ENCODE measurements at regions not wholly inside any gene's neighbourhood (a gene's known extent, or its start where the extent isn't known, plus 50 kb on each side); places are given as distances from the start of the nearest gene placed in this dataset.

DNA sequence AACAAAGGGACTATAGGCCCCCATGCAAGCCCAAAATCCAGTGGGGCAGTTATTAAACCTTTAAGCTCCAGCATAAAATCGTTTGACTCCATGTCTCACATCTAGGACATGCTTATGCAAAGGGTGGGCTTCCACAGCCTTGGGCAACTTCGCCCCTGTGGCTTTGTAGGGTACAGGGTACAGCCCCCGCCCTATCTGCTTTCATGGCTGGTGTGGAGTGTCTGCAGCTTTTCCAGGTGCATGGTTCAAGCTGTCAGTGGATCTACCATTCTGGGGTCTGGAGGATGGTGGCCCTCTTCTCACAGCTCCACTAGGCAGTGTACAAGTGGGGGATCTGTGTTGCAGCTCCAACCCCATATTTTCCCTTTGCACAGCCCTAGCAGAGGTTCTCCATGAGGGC lies 559.8 kb upstream of the TECRL start:
- peaks cover 6% of the 10 kb centered on the region for H3K9me3 ChIP-seq (ENCODE audit: control insufficient read depth, insufficient read depth, low read length)
- WGBS, 2 experiments (ENCODE audit: extremely low coverage in 2 of 2, insufficient read length in 1 of 2): no CpG with 5 or more reads among the region's 3 CpGs
- H2BK15ac ChIP-seq (ENCODE audit: low read depth, low read length): no peak overlapping the region
- no peak overlapping the region for H4K91ac ChIP-seq (ENCODE audit: insufficient read depth, low read depth, low read length)
- no peak overlapping the region for H2BK5ac ChIP-seq (ENCODE audit: low read depth, low read length, poor library complexity, severe bottlenecking)
- H4K20me1 ChIP-seq (ENCODE audit: insufficient read depth, low read length): no peaks in the 10 kb centered on the region
- no peak overlapping the region for H3K4ac ChIP-seq (ENCODE audit: low read depth, low read length)
- no peak overlapping the region for H4K5ac ChIP-seq (ENCODE audit: low read depth, low read length)
- no peak overlapping the region for H3K9ac ChIP-seq (ENCODE audit: low read depth, low read length)
- no peak overlapping the region for H2BK120ac ChIP-seq (ENCODE audit: low read depth, low read length)
- H3K56ac ChIP-seq (ENCODE audit: extremely low read depth, insufficient read depth, low read length): no peak overlapping the region
- no peak overlapping the region for H4K8ac ChIP-seq (ENCODE audit: low read depth in 2 of 2, low read length in 2 of 2)
- TF ChIP-seq BHLHE40 (IDR thresholded peaks at IDR 0.05; ENCODE audit: low read depth, low read length) (no peak), FOS (IDR thresholded peaks at IDR 0.05; ENCODE audit: low read depth, low read length) (no peak), USF2 (IDR thresholded peaks at IDR 0.05; ENCODE audit: low read depth, low read length) (no peak), NFE2L2 (IDR thresholded peaks at IDR 0.05; ENCODE audit: low read depth, low read length) (no peak), CEBPB (IDR thresholded peaks at IDR 0.05; ENCODE audit: low read depth, low read length) (no peak), MXI1 (IDR thresholded peaks at IDR 0.05; ENCODE audit: borderline replicate concordance, low read depth, low read length) (no peak), MAZ (IDR thresholded peaks at IDR 0.05; ENCODE audit: borderline replicate concordance, low read depth, low read length) (no peak), RAD21 (IDR thresholded peaks at IDR 0.05; ENCODE audit: low read length) (no peak), MAFK (IDR thresholded peaks at IDR 0.05; ENCODE audit: low read depth, low read length) (no peak), CHD1 (IDR thresholded peaks at IDR 0.05; ENCODE audit: low read depth, low read length) (no peak), SMC3 (IDR thresholded peaks at IDR 0.05; ENCODE audit: low read depth, low read length) (no peak)
- TF ChIP-seq, protein P1, sequence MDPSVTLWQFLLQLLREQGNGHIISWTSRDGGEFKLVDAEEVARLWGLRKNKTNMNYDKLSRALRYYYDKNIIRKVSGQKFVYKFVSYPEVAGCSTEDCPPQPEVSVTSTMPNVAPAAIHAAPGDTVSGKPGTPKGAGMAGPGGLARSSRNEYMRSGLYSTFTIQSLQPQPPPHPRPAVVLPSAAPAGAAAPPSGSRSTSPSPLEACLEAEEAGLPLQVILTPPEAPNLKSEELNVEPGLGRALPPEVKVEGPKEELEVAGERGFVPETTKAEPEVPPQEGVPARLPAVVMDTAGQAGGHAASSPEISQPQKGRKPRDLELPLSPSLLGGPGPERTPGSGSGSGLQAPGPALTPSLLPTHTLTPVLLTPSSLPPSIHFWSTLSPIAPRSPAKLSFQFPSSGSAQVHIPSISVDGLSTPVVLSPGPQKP (IDR thresholded peaks at IDR 0.05; ENCODE audit: borderline replicate concordance, low read depth, low read length): no peak
- H3K14ac ChIP-seq (replicated peaks; ENCODE audit: low read depth, low read length): no peak overlapping the region
- intact Hi-C loops (cut with micrococcal nuclease) (no loop called here), in situ Hi-C loops (cut with MboI; ENCODE audit: low sequenced_read_pairs) (no loop called here), dilution Hi-C loops (cut with HindIII; ENCODE audit: low sequenced_read_pairs, unreplicated experiment) (no loop called here)
- no peak overlapping the region for H3K23ac ChIP-seq (ENCODE audit: low read depth, low read length)
- H2AFZ ChIP-seq (replicated peaks; ENCODE audit: low read length, poor library complexity): no peak overlapping the region
- H3K9me1 ChIP-seq (ENCODE audit: insufficient read depth, low read length): no peaks in the 10 kb centered on the region
- H3K27ac ChIP-seq (ENCODE audit: insufficient read depth, low read length): no peak overlapping the region
- no peak overlapping the region for H2AK5ac ChIP-seq (ENCODE audit: low read depth, low read length)
- ATAC-seq (ENCODE audit: low read depth): no peak
- no peak overlapping the region for H2BK20ac ChIP-seq (ENCODE audit: low read depth, low read length)
- no peaks in the 10 kb centered on the region for H3K36me3 ChIP-seq (ENCODE audit: control insufficient read depth, insufficient read depth, low read length)
- CTCF ChIA-PET: no interaction called here
- POLR2A ChIA-PET (ENCODE audit: unreplicated experiment): no interaction called here
- no TSS peak for BruUV-seq (replicated peaks)
- H3K4me3 ChIP-seq (ENCODE audit: insufficient read depth, low read depth, low read length): no peak overlapping the region
- H3K4me2 ChIP-seq (ENCODE audit: low read depth, low read length): no peak overlapping the region
- H2AK9ac ChIP-seq (replicated peaks; ENCODE audit: low read depth, low read length, poor library complexity): no peak overlapping the region
- H3K79me1 ChIP-seq (ENCODE audit: low read depth in 1 of 2, low read length in 2 of 2): no peaks in the 10 kb centered on the region
- no peak for DNase-seq
- no peaks in the 10 kb centered on the region for H3K4me1 ChIP-seq (ENCODE audit: control insufficient read depth, insufficient read depth, low read length)
- no peak overlapping the region for H3K18ac ChIP-seq (ENCODE audit: low read depth, low read length)
- no peaks in the 10 kb centered on the region for H3K27me3 ChIP-seq (ENCODE audit: control insufficient read depth, insufficient read depth, low read length)

Data from IMR-90 (cell line).